HG02840 (cell line): ENCODE measurements at regions not wholly inside any gene's neighbourhood (a gene's known extent, or its start where the extent isn't known, plus 50 kb on each side); places are given as distances from the start of the nearest gene placed in this dataset.
"Not testable (repeated sequence)": the region's sequence is repeated elsewhere in the genome, so short reads cannot be mapped to it uniquely, and the experiment has no call there.

Experiments used
- ATAC-seq: cut with Tn5 transposase; IDR thresholded peaks from one replicate; pipeline ENCODE4 v1.9.1; 2021; ENCODE audit warnings: mild to moderate bottlenecking, moderate library complexity, moderate number of reproducible peaks; ENCODE audit not compliant: unreplicated experiment, low FRiP score

DNA sequence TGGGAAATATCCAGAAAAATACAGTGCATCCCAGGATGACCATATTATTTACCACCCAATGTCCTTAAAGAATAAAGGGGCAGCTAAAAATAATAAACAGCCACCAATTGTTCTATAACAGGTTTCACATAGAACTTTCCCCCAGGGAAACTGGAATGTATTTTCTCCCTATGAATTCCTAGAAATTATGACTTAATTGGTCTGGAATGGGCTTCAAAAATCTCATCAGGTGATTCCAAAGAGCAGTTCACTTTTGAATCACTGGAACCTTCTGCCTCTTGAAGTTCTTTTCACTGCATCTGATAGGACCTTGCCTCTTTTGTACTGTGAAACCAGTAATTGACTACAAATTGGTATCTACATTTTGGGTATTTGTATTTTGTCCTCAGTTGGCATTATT is 119.3 kb downstream of the ZNF330 start:
- no peak for ATAC-seq

DNA sequence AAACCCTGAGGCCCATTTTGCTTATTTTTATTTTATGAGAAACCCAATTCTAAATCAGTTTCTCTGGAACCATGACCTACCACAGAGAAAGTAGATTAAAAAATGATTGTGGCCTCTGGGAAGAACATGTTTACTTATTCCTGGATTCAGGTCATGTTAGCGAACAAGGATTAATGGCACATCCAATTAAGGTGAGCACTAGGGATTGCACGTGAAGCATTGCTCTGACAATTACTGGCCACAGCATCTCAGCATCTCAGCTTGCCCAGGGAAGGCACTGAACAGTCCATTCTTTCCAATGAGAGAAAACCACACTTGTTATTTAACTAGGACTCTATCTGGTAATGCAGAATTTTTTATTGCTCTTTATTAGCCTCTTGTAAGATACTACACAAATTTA is 119.8 kb downstream of the ZNF330 start:
- ATAC-seq = no peak

DNA sequence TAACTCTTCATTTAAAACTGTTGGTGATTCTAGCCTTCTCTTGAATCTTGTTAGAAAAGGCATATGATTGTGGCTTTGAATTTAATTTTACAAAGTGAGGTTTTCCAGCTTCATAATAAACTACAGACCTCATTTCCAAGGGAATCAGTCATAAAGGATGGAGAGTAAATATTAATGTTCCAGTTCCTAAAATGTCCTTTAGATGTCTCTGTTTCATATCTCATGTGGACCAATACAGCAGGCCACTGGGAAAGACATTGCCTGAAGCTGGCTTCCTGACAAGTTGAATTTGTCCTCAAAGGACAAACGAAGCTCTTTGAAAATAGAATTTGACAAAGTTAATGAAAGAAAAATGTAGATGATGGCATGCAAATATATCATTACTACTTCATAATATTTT is 125.4 kb downstream of the ZNF330 start:
- ATAC-seq = no peak

DNA sequence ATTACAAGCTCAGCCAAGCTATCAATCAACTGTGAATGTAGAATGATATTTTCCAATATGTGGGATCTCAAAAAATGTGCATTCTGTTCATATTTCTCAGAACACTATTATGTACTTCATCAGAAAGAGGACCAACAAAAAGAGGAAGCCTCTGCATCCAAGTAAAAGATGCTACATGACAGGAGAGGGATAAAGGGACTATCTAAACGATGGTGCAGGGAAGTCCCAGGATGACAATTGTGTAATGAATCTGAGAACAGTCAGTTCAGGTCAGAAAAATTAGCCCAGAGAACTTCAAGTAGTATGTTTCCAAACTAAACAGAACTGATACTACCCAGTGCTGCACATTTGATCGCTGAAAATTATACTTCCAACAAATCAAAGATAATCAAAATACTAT is 127.0 kb downstream of the ZNF330 start:
- ATAC-seq = no peak

DNA sequence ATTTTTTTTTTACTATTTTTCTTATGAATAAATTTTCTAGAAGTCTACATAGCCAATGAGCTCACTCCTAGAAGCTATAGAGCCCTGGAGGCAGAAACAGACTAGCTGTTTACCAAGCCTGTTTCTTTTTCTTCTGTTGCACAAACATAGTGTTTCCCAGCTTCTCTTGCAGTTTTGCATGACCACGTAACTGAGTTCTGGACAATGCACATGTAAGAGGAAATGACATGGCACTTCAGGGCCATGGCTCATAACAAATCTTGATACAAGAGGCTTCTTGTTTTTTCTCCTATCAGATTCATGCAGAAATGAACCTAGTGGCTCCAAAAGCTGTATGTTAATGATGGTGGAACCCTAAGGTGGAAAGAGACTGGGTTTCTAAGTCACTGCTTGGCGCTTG is 127.4 kb downstream of the ZNF330 start:
- ATAC-seq = no peak

DNA sequence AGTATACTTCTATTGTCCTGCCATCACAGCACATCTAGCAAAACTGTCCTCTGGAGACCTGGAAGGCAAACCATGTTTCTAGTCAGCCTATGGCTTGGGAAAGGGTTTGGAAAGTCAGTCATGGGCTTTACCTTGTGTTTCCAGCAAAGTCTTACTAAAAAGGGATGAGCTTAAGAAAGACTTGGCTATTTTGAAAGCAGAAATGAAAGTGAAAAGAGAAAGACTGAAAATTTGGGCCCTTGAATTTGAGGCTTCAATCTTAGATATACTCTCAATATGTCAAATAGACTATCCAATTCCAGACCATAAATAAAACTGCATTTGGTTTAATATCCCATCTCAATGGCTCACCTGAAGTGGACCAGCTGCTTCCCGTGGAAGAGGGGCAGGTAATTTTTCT is 127.9 kb downstream of the ZNF330 start:
- no peak for ATAC-seq

DNA sequence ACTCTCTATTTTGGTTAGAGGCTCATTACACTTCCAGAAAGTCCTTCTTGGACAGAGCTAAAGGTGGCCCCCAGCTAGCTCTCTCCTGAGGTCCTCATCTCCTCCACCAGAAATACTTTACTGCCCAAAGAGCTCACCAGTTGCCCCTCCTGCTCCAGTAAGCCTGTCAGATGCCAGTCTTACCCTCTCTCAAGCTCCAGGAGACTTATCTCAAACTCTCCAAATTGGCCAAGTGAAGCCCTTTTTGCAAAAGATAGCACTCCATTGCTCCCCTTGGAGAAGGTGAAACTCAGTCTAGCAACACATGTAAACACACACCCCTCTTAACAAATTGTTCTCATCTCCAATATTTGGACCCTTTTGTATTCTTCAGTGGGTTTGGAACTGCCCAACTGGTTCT is 128.5 kb downstream of the ZNF330 start:
- no peak for ATAC-seq

DNA sequence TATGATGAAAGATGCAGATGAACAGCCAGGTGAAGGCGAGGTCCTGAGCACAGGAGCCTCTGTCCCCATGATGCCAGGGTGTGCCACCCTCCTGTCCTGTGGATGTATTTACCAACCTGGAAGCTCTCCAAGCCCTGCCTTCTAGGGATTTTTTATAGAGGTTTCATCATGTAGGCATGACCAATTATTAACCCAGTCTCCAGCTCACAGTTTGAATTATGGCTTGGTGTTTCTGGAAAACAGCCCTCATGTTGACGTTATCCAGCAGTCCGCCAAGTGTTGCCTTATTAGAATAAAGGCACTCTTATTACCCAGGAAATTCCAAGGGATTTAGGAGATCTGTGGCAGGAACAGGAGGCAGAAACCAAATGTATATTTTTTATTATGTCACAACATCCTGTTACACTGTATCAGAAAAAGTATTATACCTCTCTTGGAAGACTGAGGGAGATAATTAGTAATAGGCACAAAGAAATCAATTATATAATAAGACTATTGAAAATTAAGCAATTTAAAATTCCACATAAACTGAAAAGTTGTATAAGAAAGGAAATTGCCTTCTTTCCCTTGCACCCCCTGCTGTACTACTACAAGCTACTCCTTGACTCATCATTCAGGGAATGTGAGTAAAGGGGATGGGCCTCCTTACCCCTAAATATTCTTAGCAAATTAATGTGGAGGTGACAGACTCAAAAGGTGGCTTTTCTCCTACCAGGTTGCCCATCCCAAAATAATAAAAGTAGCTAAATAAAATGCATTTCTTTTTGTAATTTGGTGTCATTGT is 129.6 kb downstream of the ZNF330 start:
- ATAC-seq = no peak

DNA sequence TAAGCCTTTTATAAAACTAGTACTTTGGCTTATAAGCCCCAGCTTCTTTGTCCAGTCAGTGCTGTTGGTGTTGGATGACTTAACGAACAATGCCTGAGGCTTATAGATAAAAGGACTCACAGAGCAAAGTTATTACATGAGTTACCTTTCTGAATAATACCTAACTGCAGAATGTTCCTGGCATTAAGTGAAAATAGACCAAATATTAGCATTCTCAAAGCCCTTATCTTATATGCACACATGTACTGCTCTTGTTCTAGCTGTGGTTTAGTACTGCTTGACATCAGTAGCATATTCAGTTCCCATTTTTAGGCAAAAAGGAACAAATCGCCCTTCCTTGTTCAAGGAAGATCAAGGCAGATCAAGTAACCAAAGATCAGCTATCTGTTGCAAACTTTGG is 131.6 kb downstream of the ZNF330 start:
- ATAC-seq = no peak

DNA sequence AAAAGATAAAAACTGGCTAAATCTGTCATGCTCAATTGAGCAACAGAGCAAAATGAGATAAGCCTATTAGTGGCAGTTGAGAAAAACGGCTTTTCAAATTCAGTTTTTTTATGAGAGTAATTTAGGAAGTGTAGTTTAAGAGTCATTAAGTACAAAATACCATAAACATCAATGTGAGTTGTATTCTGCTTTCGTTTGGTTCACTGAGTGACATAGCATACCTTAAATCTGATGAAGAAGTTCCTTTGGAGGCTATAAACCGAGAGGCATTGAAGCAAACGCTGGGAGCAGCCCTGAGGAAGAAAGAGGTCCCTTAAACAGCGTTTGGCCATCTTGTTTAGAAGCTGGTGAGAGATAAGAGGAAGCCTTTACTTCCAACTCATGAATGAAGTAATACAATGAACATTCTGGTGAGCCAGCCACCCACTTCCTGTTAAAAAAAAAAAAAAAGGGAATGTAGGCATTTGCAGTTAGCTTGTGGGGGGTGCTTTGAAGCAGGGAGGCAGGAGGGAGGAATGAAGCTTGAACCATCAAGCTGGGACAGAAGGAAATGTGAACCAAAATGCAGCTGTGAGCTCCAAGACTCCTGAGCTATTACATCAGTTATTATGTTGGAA is 132.3 kb downstream of the ZNF330 start:
- no peak for ATAC-seq

DNA sequence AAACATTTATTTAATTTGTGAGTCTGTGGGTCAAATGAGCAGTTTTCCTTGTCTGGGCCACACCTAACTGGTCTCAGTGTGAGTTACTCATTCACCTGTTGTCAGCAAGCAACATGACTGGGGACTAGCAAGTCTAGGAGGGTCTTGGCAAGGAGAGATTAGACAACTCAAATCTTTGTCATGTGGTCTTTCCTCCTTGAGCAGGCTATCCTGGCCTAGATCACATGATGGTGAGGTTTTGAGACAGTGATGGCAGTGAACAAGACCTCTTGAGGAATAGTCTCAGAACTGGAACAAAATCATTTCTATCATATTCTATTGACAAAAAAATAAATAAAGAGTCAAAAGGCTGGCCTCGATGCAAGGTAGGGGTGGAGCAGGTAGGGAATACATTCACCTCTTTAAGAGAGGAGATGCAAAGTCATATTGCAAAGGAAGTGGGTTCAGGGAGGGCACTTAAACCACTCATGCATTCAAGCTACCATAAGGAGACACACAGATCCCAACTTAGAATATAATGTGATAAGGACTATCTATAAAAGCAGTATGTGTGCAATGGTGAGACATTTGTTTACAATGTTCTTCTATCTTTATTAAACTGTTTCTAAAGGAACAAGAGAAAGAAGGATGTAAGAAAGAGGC is 135.7 kb downstream of the ZNF330 start:
- no peak for ATAC-seq

DNA sequence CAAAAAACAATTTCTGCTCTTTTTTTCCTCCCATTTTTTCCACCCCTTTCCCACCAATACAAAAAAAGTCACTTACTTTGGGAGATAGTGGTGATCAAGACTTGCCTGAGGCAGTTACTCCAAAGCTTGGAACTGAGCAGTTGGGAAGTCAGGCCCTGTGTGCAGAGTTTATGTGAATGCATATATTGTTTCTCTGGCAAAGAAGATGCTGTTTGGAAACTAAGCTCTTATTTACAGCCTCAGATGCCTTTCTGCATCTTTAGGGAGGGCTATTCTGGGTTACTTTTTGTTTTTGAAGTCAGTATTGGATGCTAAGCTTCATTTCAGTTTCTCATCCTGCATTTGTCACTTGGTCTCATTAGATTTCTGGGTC is 136.3 kb downstream of the ZNF330 start:
- no peak for ATAC-seq

DNA sequence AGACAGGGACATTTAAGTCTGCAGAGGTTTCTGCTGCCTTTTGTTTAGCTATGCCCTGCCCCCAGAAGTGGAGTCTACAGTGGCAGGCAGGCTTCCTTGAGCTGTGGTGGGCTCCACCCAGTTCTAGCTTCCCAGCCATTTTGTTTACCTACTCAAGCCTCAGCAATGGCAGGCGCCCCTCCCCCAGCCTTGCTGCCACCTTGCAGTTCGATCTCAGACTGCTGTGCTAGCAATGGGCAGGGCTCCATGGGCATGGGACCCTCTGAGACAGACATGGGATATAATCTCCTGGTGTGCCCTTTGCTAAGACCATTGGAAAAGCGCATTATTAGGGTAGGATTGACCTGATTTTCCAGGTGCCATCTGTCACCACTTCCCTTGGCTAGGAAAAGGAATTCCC is 147.5 kb downstream of the ZNF330 start:
- ATAC-seq = not testable (repeated sequence)

DNA sequence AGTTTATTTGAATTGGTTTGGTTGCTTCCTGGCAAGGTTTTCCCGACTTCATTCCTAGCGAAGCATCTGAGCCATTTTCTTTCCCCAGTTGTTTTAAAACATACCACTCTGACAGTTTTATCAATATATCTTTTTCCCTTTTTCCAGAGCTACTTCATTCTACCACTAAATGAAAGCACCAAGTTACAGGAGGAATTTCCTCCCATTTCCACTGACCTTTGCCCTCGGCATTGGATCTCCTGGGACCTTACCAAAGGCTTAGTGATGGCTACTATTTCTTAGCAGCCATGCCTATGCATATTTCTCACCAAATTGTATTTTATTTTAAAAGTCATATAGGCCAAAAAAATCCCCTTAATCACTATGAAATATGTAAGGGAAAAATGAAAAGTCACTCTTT is 150.5 kb downstream of the ZNF330 start:
- no peak for ATAC-seq

DNA sequence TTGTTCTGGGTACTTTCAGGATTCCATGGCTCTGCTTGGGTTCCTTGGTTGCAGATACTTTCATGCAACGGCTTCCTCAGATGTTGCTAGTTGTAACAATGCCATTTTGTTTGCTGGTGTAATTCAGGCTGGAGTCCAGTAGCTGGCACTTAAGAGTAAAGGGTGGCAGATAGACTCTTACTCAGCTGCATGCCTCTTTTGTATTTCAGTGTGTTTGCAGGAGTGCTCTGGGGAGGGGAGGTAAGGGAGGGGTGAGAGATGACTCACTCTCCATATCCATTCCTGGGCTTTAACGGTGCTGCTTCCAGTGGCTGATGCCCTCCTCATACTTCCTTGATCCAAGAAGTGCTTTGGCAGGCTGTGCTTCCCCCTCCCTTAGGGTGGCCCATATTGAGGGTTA is 155.2 kb downstream of the ZNF330 start:
- ATAC-seq = no peak

DNA sequence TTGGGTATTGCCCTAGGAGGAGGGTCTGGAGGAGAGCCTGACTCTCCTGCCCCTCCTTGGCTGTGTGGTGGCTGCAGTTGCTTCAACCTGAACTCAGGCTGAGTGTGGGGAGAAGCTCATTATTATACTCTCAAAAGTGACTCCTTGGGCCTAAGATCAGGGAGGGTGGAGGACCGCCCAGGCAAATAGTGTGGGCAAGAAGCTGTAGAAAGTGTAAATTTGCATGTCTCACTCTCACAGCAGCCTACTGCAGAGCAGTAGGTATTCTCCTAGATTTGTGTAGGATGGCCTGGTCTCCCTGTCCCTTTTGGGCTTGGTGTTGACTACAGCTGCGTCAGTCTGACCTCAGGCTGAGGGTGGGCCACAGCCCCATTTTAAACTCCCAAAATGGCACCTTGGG is 156.1 kb downstream of the ZNF330 start:
- ATAC-seq = no peak

DNA sequence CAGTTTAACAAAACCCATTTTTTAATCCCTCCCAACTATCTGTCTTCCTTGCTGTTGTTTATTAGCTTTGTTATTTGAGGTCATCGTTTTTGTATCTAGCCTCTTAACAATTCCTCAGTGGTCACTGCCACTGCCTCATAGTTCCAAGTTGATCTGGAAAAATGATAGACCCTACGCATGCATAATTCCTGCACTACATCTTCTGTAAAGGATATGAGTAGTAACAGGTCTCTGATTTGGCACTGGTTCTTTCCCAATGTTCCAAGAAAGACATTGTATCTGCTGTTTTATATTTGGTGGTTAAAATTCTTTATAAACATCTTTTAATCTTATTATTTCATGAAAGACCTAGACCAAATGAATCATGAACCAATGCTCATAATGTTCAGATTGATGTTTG is 166.6 kb downstream of the ZNF330 start:
- no peak for ATAC-seq

DNA sequence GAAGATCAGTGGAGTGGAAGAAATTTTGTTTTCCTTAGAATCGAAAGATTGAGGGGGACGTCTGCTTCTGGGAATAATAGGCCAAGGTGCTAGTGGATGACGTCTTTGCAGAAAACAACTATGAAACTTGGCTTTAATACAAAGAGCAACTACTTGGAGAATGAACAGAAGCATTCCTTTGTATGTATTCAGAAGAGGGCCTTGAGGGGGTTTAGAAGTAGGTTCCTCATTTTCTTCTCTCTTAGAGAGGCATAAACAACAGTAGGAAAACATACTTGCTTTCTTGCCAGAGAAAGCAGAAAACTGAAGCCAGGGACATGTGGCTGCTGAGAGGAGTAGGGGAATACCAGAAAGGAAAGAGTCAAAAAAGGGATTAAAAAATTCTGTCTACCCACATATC is 167.8 kb downstream of the ZNF330 start:
- ATAC-seq = no peak

DNA sequence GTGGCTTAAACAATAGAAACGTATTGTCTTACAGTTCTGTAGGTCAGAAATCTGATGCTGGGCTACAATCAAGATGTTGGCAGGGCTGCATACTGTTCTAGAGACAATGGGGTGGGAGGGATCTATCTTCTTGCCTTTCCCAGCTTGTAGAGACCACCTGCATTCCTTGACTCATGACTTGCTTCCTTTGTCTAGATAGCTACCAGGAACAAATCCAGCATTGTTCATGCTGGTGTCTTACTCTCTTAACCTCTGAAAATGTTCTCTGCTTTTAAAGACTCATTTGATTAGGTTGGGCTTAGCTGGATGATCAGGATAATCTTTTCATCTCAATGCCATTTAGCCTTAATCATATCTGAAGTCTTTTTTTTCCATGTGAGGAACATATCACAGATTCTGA is 169.0 kb downstream of the ZNF330 start:
- ATAC-seq = no peak

DNA sequence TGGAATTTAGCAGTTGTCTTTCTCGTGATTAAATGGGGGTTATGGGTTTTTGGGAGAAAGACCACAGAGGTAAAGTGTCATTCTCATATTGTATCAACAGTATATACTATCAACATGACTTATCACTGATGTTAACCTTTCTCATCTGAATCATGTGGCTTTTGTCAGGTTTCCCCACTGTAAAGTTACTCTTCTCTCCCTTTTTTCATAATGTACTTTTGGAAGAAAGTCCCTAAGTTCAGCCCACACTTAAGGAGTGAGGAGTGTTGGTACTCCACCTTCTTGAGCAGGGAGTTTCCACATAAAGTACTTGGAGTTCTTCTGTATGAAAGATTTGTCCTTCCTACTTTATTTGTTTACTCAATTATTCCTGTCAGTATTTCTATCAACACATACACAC is 169.9 kb downstream of the ZNF330 start:
- ATAC-seq = no peak

DNA sequence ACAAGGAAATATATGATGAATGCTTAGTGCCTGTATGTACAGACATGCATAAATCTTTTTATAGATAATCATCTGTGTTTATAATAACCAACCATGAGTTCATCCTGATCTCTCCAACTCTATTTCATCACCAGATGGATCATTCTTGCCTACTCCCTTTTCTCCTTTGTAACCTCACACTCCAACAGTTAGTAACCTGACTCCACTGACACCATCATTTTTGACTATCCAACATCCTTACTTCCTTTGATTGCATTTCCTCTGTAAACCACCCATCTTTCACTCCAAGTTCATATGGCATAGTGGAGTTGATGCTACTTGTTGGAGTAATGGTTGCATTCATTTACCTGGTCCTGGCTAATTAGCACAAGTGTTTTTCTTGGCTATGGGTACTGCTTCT is 170.6 kb downstream of the ZNF330 start:
- ATAC-seq = no peak

DNA sequence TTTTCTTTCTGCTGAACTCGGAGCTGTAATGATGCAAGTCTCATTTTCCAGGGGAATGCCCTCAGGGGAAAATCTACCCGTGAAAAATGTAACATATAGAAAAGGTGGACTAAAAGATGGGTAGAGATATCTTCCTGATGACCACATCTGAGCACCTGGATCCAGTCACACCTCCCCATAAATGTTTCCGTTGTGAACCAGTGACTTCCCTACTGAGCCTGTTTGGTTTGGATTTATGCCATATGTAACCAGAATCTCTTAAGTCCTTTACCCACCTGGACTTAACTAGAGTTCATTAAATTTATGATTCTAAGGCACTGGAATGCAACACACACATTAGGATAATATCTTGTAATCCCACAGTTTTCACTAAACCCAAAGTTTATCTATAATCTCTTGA is 171.1 kb downstream of the ZNF330 start:
- no peak for ATAC-seq
